M059J (cell line): ENCODE measurements at regions not wholly inside any gene's neighbourhood (a gene's known extent, or its start where the extent isn't known, plus 50 kb on each side); places are given as distances from the start of the nearest gene placed in this dataset.

Source experiments
- DNase-seq: peaks from one replicate; pipeline ENCODE4 v3.0.0-alpha.2; 2012; ENCODE audit warnings: low read depth

DNA sequence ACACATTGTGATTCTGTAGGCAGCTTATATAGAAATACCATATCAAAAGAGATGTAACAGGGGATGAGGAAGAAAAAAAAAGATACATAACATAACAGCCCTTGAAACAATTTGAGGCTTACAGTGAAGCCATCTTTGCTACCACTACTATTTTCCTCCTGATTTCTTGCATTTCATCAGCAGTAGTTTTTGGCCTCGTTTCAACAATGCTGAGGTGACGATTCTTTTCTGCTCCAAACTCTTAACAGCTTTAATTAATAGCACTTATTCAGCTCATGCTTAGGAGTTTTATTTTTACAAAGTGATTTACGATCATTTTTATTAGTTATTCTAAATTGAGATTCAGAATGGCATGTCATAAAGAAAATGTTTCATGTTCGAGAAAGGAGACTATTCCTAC lies 163.2 kb downstream of the DCK start:
- no peak for DNase-seq

DNA sequence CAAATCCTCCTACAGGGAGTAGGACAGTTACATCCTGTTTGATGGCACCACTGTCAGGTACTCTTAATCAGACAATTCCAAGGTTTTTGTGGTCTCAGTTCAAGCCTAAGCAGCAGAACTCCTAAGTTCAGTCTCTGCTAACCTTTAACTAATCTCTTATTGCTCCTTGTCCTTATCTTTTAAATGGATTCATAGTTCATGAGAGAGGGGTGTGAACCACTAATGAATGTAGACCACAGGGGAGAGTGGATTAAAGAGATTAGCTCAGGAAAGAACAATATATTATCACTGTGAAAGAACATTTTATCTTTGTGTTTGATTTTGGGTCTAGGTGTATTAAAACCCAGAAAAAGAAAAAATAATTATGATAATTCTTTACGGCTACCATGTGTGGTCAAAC lies 168.9 kb downstream of the DCK start:
- DNase-seq = no peak

DNA sequence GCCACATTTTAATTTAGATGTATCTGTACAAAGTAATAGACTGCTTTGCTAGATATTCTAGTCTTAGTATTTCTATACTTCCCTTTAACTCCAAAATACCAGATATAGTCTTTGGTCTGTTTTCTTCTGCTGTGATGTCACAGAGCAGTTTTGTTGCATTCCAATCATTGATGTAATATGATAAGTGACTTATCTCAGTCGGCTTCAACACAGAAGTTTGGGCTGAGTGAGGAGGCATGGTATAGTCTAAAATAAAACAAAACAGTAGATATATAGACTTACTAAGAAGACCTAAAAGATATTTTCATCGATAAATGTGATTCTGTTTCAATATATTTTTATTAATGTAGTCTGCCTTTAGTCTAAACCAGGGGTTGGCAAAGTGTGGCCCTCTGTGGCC lies 169.9 kb downstream of the DCK start:
- DNase-seq = no peak

DNA sequence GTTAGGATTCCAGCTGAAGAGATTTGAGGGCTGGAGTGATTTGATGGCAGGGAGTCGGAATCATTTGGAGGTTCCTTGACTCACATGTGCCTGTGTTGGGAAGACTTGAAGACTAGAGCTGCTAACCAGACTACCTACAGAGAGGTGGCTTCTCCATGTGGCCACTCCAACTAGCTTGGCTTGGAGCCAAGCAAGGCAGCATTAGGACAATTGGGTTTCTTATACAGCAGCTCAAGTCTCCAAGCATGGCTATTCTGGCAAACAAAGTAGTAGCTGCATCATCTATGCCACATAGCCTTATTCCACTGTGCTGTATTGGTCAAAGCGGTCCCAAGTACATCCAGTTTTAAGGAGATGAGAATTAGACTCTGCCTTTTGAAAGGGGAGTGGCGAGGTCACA lies 171.7 kb upstream of the SLC4A4 start:
- DNase-seq = no peak

DNA sequence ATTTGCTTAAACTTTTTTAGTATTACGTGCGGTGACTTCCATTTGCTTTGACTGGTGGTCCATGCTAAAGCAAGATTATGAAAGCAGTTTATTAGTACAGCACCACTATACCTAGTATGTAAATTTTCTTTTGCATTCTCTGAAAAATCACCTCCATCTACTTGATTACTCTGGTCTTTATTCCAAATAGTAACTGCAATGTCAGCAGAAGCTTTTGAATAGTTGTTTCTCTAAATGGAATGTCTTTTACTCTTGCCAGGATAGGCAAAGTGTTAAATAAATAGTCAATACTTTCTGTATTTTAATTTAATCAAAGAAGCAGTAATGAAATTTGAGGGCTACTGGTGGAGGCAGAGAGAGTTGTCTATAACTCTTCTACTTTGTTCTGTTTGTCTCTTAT lies 167.2 kb upstream of the SLC4A4 start:
- no peak for DNase-seq

DNA sequence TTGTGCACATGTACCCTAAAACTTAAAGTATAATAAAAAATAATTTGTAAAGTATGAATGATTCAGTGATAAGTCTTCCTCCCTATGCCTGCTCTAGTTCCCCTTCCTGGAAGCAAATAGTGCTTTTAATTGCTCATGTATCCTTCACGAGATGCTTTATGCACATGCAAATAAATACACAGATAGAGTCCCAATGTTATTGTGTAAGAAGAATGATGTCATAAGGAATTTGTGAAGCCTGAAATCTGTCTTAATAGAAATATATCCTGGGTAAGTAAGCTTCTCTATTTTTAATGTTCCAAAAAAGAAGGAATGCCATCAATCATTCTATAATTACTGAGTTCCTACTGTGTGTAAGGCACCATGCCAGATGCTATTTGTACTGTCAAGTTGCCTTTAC lies 157.5 kb upstream of the SLC4A4 start:
- no peak for DNase-seq

DNA sequence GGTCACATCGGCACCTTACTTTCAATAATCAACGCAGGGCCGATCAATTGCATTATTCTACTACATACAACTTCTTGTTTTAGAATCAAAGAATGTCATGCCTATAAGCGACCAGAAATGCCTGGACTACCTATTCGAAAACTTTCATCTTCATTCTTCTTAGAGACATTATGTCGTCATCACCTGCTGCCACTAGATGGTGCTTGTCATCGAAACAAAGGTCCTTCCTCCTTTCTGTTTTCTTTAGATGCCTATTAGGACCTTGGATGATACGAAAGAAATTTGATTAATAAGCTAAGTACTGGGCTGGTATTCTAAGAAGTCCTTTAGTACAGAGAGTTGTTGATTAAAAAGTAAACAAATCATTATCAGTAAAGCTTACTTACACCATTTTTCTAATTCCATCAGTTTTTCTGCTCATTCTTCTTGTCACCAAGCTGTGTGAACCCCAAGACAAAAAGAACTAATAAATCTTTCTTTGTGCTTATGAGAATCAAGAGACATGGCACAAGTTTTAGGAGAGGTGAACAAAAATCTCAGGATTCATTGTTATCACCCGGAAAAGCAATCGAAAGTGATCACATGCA lies 154.5 kb upstream of the SLC4A4 start:
- peak; percentile 64 for DNase-seq

DNA sequence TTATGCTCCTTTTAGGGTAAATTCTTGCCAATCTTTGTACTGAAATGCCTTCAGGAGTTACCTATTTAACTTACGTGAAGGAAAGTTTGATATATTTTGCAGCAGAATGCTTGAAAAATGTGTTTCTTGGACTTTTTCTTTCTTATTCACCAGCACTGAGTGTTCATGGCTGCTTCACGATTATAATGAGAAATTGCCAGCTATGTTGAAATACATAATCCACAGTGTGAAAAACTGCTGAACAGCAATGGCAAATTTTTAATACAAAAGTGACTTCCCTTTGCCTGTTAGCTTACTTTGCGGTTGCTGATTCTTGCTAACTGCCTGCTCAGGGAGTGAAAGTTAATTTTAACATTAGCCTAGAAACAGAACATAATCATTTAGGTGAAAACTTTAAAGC lies 153.8 kb upstream of the SLC4A4 start:
- DNase-seq = no peak

DNA sequence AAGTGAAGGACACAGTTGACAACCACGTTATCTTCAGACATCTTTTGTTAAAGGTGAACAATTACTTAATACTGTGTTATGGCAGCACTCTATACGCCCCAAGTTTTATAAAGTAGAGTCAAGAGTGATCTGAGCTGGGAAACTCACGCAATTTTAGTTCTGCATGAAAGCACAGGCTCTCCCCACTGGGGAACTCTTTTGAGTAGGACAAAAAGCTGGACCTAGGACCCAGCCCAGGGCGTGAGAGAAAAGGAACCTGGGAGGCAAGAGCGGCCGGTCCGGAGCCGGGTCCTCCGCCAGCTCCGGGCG lies 152.6 kb upstream of the SLC4A4 start:
- no peak for DNase-seq

DNA sequence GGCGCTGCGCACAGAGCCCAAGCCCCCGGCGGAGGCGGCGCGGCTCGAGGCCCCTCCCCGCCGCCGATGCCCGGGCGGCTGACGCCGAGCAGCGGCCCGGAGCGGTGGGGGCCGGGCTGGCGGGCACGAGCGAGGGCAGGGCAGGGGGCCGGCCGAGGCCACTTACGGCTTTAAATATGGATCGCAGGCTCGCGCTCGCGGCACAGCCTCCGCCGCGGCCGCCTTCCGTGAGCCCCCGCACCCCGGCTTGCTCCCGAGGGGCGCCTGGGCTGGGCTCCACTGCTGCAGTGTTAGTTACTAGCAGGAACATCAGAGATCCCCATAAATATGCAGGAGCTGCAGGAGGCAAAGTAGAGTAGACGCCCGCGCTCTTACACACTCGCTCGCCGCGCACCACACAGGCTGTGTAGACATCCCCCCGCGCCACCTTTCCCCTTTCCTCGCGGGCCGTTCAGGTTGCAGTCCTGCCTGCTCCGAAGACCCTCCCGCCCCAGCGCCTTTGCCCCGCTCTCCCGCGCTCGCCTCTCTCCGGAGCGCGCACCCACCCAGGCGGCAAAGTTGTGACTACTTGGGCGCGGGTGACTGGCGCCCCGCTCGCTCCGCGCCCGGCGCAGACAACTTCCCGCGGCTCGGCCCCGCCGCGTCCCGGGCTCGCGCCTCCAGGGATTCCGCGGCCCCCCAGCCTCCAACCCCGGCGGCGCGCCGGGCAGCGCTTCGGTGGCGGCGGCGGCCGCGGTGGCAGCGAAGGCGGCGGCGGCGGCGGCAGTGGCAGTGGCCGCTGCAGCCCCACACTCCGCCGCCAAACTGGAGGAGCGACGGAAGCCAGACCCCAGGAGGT lies 152.0 kb upstream of the SLC4A4 start:
- peak; percentile 56 for DNase-seq

DNA sequence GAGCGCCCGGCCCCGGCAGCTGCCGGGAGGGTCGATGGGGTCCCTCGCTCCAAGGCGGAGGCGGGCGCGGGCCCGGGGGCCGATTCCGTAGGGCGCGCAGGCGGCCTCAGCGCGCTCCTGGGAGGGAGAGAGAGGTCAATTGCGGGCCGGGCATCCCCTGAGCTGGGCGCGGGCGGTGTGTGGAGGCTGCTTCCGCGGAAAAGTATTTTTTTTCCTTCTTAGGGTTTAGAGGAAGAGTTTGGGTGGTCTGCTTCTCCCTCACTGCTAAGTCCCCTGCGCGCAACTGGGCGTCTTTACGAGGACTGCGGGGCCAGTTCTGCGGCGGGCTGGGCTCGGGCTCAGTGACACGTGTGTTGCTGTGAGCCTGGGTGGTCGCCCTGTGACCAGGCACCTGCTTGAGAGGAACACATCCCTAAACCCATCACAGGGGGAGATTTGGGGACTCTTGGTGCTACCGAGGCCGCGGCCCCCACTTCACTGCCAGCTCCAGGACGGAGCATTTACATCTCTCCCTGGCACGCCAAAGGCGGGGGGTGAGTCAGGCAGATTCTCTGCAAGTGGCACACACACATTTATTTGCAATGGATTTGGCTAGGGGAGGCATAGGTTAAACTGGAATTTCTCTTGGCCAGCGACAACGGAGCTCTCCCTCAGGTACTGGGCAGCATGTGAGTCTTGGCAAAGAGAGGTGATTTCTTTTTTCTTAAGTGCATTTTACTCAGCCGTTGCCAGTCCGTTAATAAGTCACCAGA lies 151.2 kb upstream of the SLC4A4 start:
- DNase-seq = peak; percentile 73

DNA sequence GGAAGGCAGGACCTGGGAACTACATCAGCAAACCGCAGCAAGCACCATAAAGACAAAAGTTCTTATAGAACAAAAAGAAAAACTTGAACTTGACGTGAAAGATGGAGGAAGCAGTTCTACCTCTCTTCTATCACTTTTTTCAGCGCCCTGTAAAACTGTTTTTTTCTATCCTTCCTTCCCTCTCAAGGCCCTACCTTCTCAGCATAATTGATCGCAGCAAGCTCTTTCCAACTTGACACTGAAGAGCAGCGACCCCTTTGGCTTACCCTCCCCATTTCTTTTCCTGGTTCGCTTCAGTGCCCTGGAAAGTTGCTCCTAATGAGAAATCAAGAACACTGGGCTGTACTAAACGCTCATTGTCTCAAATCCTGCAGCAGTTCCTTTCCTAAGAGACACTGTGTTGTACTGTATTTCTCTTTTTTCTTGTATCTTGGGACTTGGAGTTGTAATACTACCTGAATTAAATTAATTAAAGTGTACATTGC lies 150.6 kb upstream of the SLC4A4 start:
- DNase-seq = peak; percentile 26

DNA sequence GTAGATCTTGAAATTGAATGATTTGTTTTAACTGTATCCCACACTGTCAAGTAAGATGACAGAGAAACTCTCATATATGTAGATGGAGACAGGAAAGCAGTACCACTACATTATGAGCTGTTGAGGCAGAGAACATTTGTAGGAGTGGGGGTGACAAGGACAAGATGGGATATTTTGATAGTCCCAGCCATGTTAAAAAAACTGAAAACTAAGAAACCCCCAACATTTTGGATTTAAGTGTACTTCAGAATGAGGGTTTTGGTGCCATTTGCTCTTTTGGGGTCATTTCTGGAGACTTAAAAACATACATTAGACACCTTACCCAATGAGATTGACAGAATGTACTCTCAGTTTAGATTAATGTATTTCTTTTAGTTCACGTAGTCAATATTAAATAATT lies 149.9 kb upstream of the SLC4A4 start:
- no peak for DNase-seq

DNA sequence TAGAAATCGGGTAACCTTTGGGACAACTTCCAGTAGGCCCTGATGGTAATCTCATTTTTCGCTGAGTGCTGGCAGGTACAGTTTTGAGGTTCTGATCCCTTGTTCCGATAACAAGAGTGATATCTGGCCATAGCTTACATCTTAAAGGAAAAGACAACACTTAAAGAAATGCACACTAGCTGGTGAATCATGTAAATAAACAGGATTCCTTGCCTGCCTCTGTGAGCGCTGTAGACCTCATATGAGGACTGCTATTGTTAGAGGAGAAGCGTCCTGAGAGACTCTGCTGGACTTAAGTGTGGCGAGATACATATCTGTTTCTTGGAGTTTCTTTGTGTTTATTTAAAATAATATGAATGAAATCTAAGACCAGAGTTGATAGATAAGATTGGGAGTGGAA lies 149.3 kb upstream of the SLC4A4 start:
- DNase-seq = peak; percentile 33

DNA sequence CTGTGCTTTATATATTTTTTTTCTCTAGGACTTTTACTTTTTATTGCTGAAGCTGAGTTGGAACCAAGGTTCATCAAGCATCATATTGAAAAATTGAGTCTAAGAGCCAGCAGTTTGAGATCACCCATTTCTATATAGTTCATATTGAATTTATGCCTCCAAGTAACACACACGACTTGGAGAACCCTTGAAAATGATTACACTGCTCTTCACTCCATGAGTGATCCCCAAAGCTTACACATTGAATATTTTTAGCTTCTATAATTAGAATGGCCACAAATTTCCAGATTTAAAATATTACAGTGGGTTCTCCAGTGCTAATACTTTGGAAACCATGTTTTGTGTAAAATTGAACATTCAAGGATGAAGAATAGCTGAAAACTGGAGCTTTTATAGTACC lies 144.4 kb upstream of the SLC4A4 start:
- no peak for DNase-seq

DNA sequence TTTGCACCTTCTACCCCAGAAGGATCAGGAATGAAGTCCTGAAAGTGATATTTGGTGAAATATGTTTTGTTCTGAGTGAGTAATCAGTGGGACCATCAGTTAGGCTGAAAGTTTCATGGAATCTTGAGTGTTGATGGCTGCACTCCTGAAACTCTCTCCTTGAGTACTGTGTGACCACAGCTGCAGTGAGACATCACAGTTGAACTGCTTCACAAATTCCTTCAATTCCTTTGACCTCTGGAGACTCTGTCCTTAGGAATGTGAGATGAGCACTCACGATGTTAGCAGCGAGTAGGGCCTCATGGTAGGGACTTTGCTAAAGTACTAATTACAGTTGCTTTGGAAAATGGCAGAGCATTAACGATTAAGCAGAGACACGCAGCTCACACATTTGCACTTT lies 142.9 kb upstream of the SLC4A4 start:
- DNase-seq = peak; percentile 78

DNA sequence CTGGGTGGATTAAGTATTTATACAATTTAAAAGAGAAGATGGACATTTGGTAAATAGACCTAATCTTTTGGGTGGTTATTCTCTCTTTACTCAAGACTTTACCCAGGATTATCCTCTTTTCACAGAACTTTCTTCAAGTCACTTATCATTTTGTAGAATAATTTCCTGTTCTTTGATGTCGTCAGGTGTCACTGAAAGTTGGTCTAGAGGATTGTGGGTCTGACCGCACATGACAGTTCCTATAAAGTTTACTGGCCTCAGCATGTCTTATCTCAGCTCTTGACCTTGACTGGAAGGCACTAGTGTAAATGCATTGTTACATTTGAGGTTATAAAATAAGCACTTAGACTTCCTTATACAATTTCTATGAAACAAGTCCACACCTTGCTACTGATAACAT lies 139.9 kb upstream of the SLC4A4 start:
- DNase-seq = no peak

DNA sequence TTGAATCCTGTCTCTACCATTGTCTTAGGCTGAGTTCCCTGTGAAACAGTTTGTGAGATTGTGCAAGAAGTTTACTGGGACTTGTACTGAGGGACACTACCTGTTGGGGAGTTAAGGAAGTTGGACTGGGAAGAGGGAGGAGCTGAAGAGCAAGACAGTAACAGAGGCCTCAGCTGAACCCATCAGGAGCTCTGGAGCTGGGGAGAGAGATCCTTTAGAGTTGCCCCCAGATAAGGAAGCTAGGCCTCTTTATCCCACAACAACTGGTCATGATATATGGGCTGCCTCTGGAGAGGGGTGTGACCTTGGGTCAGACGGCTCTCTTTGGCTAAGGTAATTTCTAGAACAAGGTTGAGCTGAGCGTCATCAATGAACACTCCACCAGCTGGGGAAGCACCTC lies 137.8 kb upstream of the SLC4A4 start:
- DNase-seq = no peak

DNA sequence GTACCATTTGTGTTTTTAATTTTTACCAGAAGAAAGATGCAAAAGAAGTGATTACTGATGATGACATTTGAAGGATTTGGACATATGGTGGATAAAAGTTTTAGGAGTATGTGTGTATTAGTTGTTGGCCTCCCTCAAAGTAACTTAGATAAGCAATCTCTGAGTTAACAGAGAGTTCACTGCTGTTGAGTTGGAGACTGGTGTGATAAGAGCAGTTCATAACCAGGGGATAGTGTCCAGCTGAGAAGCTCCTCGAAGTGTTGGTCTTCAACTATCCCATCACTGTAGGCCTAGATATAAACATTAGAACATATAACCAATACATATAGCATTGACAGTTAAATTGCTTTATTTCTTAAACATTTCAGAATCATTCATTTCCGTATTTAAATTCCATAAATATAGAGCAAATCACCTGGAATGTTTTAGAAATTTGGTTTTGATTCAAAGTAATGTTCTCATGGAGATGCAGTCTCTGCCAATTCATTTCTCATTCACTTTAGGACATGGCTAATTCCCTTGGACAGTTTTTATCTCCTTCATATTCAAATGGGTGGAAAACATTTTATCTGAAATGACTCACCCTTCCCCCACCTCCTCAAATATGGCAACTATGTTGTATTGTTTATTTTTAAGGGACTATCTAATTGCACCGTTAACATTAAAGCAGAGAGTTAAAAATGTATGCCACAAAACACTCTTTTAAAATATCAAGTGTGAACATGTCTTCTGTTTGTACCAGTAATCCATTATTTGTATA lies 136.8 kb upstream of the SLC4A4 start:
- peak; percentile 10 for DNase-seq

DNA sequence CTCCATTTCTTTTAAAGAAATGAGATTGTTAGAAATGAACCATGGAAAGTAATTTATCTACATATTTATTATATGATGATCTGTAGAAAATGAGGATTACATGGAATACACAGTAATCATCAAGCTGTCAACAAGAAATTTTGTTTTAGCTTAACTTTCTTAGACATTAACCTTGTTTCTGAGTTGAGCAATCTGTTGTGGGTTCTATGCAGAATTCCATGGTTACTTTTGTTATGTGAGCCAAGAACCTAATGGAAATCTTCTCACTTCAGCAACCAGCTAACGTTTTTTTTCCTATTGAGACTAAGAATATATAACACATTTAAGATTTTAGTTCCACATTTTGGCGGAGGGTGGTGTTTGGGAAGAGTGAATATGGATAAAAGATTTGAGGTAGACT lies 136.1 kb upstream of the SLC4A4 start:
- peak; percentile 12 for DNase-seq

DNA sequence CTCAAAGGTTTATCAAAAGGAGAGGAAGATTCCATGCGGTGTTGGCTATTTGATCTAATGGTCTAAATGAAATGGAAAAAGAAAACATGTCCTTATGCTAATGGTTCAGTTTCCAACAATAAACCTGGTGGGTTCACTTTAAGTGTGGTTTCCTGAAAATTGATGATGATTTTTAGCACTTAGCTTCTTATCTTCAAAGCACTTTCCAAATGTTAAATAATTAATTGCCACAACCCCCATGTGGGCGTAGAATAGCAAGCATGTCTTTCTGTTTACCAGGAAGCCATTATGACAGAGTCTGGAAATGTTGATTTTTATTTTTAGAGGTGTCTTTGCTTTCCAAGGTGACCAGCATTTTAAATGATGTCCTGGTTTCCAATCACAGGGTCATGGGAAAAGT lies 134.8 kb upstream of the SLC4A4 start:
- DNase-seq = no peak

DNA sequence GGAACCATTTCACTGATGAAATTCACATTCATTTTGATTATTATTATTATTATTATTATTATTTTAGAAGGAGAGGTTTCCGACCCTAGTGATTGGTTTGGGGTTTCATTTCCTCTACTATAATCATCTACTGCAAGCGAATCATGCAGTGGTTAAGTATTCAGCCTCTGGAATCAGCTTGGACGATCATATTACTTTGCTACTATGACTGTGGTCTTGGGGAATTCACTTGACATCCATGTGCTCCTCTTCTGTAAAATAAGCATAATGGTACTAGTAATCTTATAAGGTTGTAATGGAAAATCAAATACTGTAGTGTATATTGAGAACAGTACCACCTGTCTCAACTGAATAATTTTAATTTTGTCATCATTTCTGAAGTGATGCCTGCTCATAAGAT lies 132.1 kb upstream of the SLC4A4 start:
- peak; percentile 61 for DNase-seq
